GM18505 (cell line): ENCODE measurements at regions not wholly inside any gene's neighbourhood (a gene's known extent, or its start where the extent isn't known, plus 50 kb on each side); places are given as distances from the start of the nearest gene placed in this dataset.

Experiments used
- ATAC-seq: cut with Tn5 transposase; IDR thresholded peaks from one replicate; pipeline ENCODE4 v1.9.1; 2021; ENCODE audit not compliant: unreplicated experiment
- POLR2A ChIP-seq: IDR thresholded peaks from 4 replicates; pipeline ENCODE4 v1.6.1; 2011; ENCODE audit warnings: borderline replicate concordance; ENCODE audit not compliant: insufficient read depth, insufficient read length; ENCODE audit errors: extremely low read depth

GRCh38 chr15:97525809-97526208 lies 434.7 kb upstream of the ARRDC4 start:
- ATAC-seq: no peak
- no peak for TF ChIP-seq POLR2A

DNA sequence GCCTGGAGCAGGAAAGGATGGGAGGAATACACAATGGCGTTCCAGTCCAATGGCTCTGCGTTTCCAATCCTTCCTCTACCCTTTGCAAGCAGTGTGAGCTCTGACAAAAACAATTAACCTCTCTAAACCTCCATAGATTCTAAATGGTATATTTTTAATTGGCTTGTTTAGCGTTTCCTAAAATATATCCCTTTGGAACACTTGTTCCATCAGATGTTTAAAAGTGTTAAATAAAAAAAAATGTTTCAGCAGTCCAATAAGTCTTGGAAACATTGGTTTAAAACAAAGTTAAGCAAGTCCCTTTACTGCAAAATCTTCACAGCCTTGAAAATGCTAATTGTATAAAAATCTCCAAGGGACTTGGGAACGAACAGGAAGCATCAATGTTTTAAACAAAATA lies 432.3 kb upstream of the ARRDC4 start:
- no peak for ATAC-seq
- TF ChIP-seq POLR2A: no peak

DNA sequence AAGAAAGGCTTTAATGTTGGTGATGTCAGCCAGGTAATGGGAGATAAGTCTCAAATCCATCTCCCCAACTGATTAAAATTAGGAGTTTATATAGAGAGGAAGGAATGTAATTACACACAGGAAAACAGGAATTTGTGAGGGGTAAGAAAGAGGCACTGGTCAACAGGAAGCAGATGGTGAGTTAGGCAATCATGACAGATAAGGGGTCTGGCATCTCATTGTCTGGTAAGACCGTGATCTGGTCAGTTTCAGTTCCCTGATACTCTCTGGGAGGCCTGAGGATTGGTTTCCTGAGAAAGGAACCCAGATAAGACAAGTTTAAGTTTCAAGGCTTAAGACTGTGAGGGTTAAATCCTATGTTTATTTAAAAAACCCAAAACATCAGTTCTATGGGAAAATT lies 414.7 kb upstream of the ARRDC4 start:
- no peak for ATAC-seq
- TF ChIP-seq POLR2A: no peak

DNA sequence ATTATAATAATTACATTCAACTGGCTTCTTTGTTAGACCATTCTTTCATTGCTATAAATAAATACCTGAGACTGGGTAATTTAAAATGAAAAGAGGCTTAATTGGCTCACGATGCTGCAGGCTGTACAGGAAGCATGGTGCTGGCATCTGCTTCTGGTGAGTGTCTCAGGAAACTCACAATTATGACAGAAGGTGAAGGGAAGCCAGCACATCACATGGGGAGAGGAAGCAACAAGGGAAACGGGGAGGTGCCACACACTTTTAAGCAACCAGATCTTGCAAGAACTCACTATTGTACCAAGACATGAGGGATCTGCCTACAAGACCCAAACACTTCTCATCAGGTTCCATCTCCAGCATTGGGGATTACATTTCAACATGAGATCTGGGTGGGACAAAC lies 413.1 kb upstream of the ARRDC4 start:
- TF ChIP-seq POLR2A: no peak
- ATAC-seq: no peak

DNA sequence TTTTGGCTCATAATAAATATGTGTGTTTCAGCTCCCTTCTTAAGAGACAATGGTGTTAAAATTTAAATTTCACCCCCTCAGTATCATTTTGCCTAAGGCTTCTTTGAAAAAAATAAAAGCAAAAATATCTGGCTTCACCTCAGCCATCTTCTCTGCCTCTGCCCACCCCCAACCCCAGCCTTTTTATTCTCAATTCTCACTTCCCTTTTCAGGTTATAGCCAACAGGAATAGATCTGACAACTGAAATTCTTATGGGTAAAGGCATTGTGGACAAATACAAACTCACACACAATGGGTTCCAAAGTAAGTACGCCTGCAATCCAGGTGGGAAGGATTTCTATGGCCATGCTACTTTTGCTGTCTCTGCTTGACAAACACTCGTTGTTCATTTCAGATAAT lies 399.0 kb upstream of the ARRDC4 start:
- no peak for ATAC-seq
- TF ChIP-seq POLR2A: no peak

DNA sequence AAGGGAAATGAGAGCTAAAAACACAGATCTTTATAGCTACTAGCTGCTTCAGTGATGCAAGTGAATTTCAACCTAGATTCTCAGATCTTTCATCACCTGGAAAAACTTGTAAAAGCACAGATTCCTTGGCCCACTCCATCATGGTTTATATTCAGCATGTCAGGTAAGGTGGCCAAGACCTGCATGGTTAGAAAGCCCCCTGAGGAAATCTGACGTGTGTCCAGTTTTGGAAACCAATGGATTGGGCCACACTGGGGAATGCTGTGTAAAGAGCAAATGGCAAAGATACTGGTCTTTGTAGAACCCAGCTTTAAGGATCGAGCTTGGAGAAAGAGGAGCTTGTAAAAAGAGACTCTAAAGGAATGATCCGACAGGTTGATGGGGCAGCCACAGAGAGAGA lies 397.0 kb upstream of the ARRDC4 start:
- ATAC-seq: no peak
- TF ChIP-seq POLR2A: no peak

DNA sequence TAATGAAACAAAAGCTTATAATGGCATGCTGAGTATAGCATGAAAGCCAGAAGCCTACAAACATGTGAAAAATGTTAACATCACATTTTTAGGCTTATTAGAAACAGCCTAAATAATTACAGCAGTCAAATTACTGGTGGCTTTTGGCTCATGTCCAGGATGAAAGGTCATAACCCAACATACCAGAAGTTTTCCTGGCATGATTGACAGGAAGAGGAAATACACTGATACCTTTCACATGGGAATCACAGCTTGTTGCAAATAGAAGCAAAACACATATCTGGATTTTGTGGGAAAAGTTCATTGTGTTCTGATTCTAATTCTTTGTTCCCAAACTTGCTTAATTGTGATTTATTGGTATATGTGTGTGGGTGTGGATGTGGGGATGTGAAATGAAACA lies 393.5 kb upstream of the ARRDC4 start:
- no peak for TF ChIP-seq POLR2A

GRCh38 chr15:97567411-97567810 lies 393.1 kb upstream of the ARRDC4 start:
- no peak for TF ChIP-seq POLR2A
- ATAC-seq: no peak

More for the DNA sequence above, 393.5 kb upstream of the ARRDC4 start:
- ATAC-seq: no peak

- no peak for ATAC-seq
- TF ChIP-seq POLR2A: no peak
Measured at GRCh38 chr15:97576929-97577645, 383.4 kb upstream of the ARRDC4 start.

GRCh38 chr15:97585408-97585807 lies 375.1 kb upstream of the ARRDC4 start:
- TF ChIP-seq POLR2A: no peak
- no peak for ATAC-seq

DNA sequence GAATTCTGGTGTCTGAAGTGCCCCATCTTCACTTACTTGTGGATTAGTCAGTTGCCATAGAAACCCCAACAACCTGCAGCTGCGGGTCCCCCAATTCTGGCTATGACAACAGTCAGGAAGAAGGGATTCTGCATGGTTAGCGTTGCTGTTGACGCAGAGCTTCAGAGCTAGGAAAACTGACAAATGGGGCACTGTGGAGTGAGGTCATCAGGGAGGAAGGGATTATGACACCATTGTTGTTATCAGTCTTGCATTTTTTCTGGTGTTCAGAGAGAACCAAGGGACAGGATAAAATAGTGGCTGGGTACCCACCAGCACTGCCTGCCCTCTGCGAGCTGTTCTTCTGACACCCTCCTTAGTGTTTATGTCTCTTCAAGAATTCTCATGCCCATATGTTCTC lies 367.7 kb upstream of the ARRDC4 start:
- no peak for TF ChIP-seq POLR2A
- no peak for ATAC-seq

- no peak for TF ChIP-seq POLR2A
- no peak for ATAC-seq
Measured at GRCh38 chr15:97597801-97598200, 362.7 kb upstream of the ARRDC4 start.

DNA sequence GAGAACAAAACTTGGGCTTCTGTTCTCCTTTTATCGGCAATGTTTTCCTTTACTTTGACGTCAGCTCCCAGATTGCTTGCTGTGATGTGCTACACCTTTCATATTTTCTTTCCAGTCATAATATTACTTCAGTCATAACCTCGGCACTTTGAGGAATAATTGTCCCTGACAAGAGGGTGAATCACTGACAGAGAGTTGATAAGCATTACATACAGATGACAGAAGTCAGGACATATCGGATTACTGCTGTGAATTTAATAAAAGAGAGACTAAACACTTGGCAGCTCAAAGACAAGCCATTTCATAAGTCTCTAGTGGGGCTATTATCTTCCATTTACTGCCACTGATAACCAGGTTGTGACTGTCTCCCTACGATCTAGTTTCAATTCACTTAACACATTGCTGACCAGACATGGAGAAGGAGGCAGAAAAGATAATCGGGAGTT lies 362.1 kb upstream of the ARRDC4 start:
- no peak for ATAC-seq
- TF ChIP-seq POLR2A: no peak

DNA sequence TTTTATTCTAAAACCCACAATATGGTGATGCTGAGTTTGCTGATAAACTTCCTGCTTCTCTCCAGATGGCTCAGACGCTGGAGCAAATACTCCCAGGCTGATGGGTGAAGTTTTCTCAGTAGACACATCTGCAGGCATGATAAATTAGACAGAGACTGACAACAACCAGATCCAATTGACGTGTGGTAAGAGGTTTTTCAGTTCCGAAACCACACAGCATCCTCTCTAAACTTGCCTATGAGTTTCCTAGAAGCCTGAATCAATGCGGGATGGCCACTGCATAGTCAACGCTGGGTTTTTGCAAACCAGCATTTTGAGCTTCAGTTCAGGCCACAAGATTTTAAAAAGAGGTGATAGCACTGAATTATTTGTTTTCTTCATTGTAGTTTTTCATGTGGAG lies 360.3 kb upstream of the ARRDC4 start:
- ATAC-seq: no peak
- TF ChIP-seq POLR2A: no peak

- ATAC-seq: no peak
- no peak for TF ChIP-seq POLR2A
Measured at GRCh38 chr15:97604677-97605076, 355.8 kb upstream of the ARRDC4 start.
